HG02571 (cell line): ENCODE measurements at regions not wholly inside any gene's neighbourhood (a gene's known extent, or its start where the extent isn't known, plus 50 kb on each side); places are given as distances from the start of the nearest gene placed in this dataset.
"Not testable (repeated sequence)": the region's sequence is repeated elsewhere in the genome, so short reads cannot be mapped to it uniquely, and the experiment has no call there.

ENCODE experiments used
- ATAC-seq: cut with Tn5 transposase; IDR thresholded peaks from one replicate; pipeline ENCODE4 v1.9.1; 2021; ENCODE audit warnings: mild to moderate bottlenecking, moderate library complexity; ENCODE audit not compliant: unreplicated experiment

DNA sequence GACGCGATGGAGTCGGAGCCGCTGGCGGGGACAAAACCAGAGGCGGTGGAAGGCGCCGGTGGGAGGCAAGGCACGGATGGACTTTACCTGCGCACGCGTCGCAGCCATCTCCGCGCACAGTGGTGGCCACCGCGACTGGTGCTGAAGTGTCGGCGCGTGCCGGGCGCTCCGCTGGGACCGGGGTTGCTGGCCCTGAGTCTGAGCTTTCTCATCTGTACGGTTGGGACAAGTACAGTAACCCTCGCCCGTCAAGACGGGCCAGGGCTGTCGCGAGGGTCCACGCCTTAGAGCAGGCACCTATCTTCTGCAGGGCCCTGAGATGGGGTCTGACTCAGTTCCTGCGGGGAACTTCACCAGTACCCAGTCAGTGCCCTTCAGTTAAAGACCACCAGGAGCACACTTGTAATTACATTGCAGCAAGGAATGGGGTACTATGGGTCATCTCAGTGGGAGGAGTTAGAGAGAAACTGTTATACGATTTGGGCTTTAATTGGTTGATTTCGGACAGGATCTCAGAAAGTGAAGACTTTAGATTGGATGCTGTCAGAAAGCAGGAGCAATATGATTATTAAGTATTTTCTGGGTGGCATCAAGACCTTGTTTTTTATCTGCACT is 385.6 kb downstream of the SPATA31A6 start:
- not testable (repeated sequence) for ATAC-seq

DNA sequence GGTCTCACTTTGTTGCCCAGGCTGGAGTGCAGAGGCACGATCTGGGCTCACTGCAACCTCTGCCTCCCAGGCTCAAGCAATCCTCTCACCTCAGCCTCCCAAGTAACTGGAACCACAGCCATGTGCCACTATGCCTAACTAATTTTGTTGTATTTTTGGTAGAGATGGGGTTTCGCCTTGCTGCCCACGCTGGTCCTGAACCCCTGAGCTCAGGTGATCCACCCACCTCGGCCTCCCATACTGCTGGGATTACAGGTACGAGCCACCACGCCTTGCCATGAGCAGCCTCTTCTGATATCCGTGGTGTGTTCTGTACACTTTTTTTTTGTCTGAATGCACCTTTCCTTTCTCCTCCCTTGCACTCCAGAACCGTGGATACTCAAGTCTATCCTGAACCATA is 394.4 kb downstream of the SPATA31A6 start:
- not testable (repeated sequence) for ATAC-seq
